Stimulated activated naive B cell treated with anti-CD40 and anti-IgM and Interleukin-4, amounts not matched to agents 10 μg/mL and 1 μg/mL and 100 μg/mL, for 72 hours (primary cell): ENCODE measurements at regions not wholly inside any gene's neighbourhood (a gene's known extent, or its start where the extent isn't known, plus 50 kb on each side); places are given as distances from the start of the nearest gene placed in this dataset.
"Not testable (repeated sequence)": the region's sequence is repeated elsewhere in the genome, so short reads cannot be mapped to it uniquely, and the experiment has no call there.

Experiments used
- ATAC-seq, 2 donors: fragments of 150-1000 bp; cut with Tn5 transposase; replicated peaks; 2 replicates each; pipeline ENCODE4 v1.10.0; 2021; ENCODE audit warnings: moderate library complexity in 1 of 2
- DNase-seq: peaks from one replicate; pipeline ENCODE4 v3.0.0; 2021
- H3K27ac Mint-ChIP-seq: one replicate; pipeline ENCODE4 v1.8.0; 2022; ENCODE audit warnings: mild to moderate bottlenecking, mixed read lengths
- H3K27me3 Mint-ChIP-seq, 2 donors: one replicate each; pipeline ENCODE4 v1.8.0; 2022; ENCODE audit warnings: mixed read lengths in 2 of 2
- H3K36me3 Mint-ChIP-seq, 2 donors: one replicate each; pipeline ENCODE4 v1.8.0; 2022; ENCODE audit warnings: mixed read lengths in 2 of 2, mild to moderate bottlenecking in 1 of 2
- H3K4me1 Mint-ChIP-seq, 2 donors: one replicate each; pipeline ENCODE4 v1.8.0; 2022; ENCODE audit warnings: mixed read lengths in 2 of 2, mild to moderate bottlenecking in 1 of 2
- H3K4me3 Mint-ChIP-seq, 2 donors: one replicate each; pipeline ENCODE4 v1.8.0; 2022; ENCODE audit warnings: mild to moderate bottlenecking in 2 of 2, mixed read lengths in 2 of 2, moderate library complexity in 1 of 2
- H3K9me3 Mint-ChIP-seq, 2 donors: one replicate each; pipeline ENCODE4 v1.8.0; 2022; ENCODE audit warnings: mixed read lengths in 2 of 2, mild to moderate bottlenecking in 1 of 2

- Mint-ChIP-seq H3K27me3 (no peaks in the 10 kb centered on the region), H3K4me1 (no peaks in the 10 kb centered on the region), H3K4me3 (no peak overlapping the region), H3K27ac (no peak overlapping the region), H3K9me3 (peaks cover 9 to 12% of the 10 kb centered on the region in 2 donors), H3K36me3 (no peaks in the 10 kb centered on the region)
- no peak for DNase-seq
- ATAC-seq: no peak
Observed at GRCh38 chr6:86042214-86042613, 399.5 kb upstream of the SYNCRIP start.

GRCh38 chr6:86031713-86032112 is 389.0 kb upstream of the SYNCRIP start:
- H3K27ac Mint-ChIP-seq: no peak overlapping the region
- no peak overlapping the region for H3K4me3 Mint-ChIP-seq
- H3K36me3 Mint-ChIP-seq: no peaks in the 10 kb centered on the region
- peaks cover 4 to 12% of the 10 kb centered on the region in 2 donors for H3K9me3 Mint-ChIP-seq
- no peak for ATAC-seq
- no peak for DNase-seq
- no peaks in the 10 kb centered on the region for H3K27me3 Mint-ChIP-seq
- H3K4me1 Mint-ChIP-seq: no peaks in the 10 kb centered on the region

- no peaks in the 10 kb centered on the region for H3K4me1 Mint-ChIP-seq
- ATAC-seq: no peak
- no peak overlapping the region for H3K4me3 Mint-ChIP-seq
- DNase-seq: no peak
- no peak overlapping the region for H3K27ac Mint-ChIP-seq
- no peaks in the 10 kb centered on the region for H3K36me3 Mint-ChIP-seq
- H3K27me3 Mint-ChIP-seq: no peaks in the 10 kb centered on the region
- H3K9me3 Mint-ChIP-seq: peaks cover 4 to 12% of the 10 kb centered on the region in 2 donors
Observed at GRCh38 chr6:86030875-86031274, 388.2 kb upstream of the SYNCRIP start.

- H3K4me3 Mint-ChIP-seq: no peak overlapping the region
- no peak for DNase-seq
- H3K36me3 Mint-ChIP-seq: no peaks in the 10 kb centered on the region
Observed at GRCh38 chr6:86028776-86029175, 386.1 kb upstream of the SYNCRIP start.

GRCh38 chr6:86026890-86027289 is 384.2 kb upstream of the SYNCRIP start:
- H3K9me3 Mint-ChIP-seq, H3K4me1 Mint-ChIP-seq, H3K4me3 Mint-ChIP-seq, H3K27ac Mint-ChIP-seq, H3K36me3 Mint-ChIP-seq, ATAC-seq, DNase-seq, H3K27me3 Mint-ChIP-seq: not testable (repeated sequence)

More at GRCh38 chr6:86028776-86029175, 386.1 kb upstream of the SYNCRIP start:
- H3K27me3 Mint-ChIP-seq: no peaks in the 10 kb centered on the region
- ATAC-seq: no peak
- H3K27ac Mint-ChIP-seq: no peak overlapping the region
- peaks cover 0 to 9% of the 10 kb centered on the region in 2 donors for H3K9me3 Mint-ChIP-seq
- H3K4me1 Mint-ChIP-seq: no peaks in the 10 kb centered on the region

- no peak overlapping the region for H3K27ac Mint-ChIP-seq
- no peaks in the 10 kb centered on the region for H3K4me1 Mint-ChIP-seq
- H3K4me3 Mint-ChIP-seq: no peak overlapping the region
- no peaks in the 10 kb centered on the region for H3K27me3 Mint-ChIP-seq
- H3K9me3 Mint-ChIP-seq: no peaks in the 10 kb centered on the region
- ATAC-seq: no peak
- DNase-seq: no peak
- no peaks in the 10 kb centered on the region for H3K36me3 Mint-ChIP-seq
Observed at GRCh38 chr6:86017236-86017635, 374.6 kb upstream of the SYNCRIP start.

GRCh38 chr6:86016567-86016966 is 373.9 kb upstream of the SYNCRIP start:
- H3K36me3 Mint-ChIP-seq: no peaks in the 10 kb centered on the region
- no peak overlapping the region for H3K4me3 Mint-ChIP-seq
- ATAC-seq (no peak), DNase-seq (no peak)
- no peaks in the 10 kb centered on the region for H3K4me1 Mint-ChIP-seq
- H3K27me3 Mint-ChIP-seq: no peaks in the 10 kb centered on the region
- no peaks in the 10 kb centered on the region for H3K9me3 Mint-ChIP-seq
- no peak overlapping the region for H3K27ac Mint-ChIP-seq

- ATAC-seq (no peak), DNase-seq (no peak)
- H3K27ac Mint-ChIP-seq: no peak overlapping the region
- no peaks in the 10 kb centered on the region for H3K27me3 Mint-ChIP-seq
- no peaks in the 10 kb centered on the region for H3K4me1 Mint-ChIP-seq
- H3K9me3 Mint-ChIP-seq: no peaks in the 10 kb centered on the region
- no peaks in the 10 kb centered on the region for H3K36me3 Mint-ChIP-seq
- no peak overlapping the region for H3K4me3 Mint-ChIP-seq
Observed at GRCh38 chr6:86016077-86016476, 373.4 kb upstream of the SYNCRIP start.

- H3K27ac Mint-ChIP-seq, DNase-seq, H3K27me3 Mint-ChIP-seq, ATAC-seq, H3K4me3 Mint-ChIP-seq, H3K36me3 Mint-ChIP-seq, H3K4me1 Mint-ChIP-seq, H3K9me3 Mint-ChIP-seq: not testable (repeated sequence)
Observed at GRCh38 chr6:86012991-86013390, 370.3 kb upstream of the SYNCRIP start.

- H3K27me3 Mint-ChIP-seq: no peaks in the 10 kb centered on the region
- no peak overlapping the region for H3K27ac Mint-ChIP-seq
- ATAC-seq: no peak
- peak overlapping the region in 1 of 2 donors; percentile 19 for H3K4me3 Mint-ChIP-seq
- no peaks in the 10 kb centered on the region for H3K4me1 Mint-ChIP-seq
- no peak for DNase-seq
- H3K9me3 Mint-ChIP-seq: peaks cover 0 to 6% of the 10 kb centered on the region in 2 donors
- no peaks in the 10 kb centered on the region for H3K36me3 Mint-ChIP-seq
Observed at GRCh38 chr6:86010915-86011786, 368.5 kb upstream of the SYNCRIP start.

GRCh38 chr6:85997206-85997605 is 354.5 kb upstream of the SYNCRIP start:
- no peak overlapping the region for H3K4me3 Mint-ChIP-seq
- no peaks in the 10 kb centered on the region for H3K36me3 Mint-ChIP-seq
- H3K4me1 Mint-ChIP-seq: no peaks in the 10 kb centered on the region
- DNase-seq: no peak
- H3K27ac Mint-ChIP-seq: no peak overlapping the region
- H3K9me3 Mint-ChIP-seq: peaks cover 2 to 4% of the 10 kb centered on the region in 2 donors
- no peaks in the 10 kb centered on the region for H3K27me3 Mint-ChIP-seq
- no peak for ATAC-seq

- Mint-ChIP-seq H3K4me3 (no peak overlapping the region), H3K27me3 (no peaks in the 10 kb centered on the region), H3K36me3 (no peaks in the 10 kb centered on the region), H3K27ac (no peak overlapping the region), H3K4me1 (no peaks in the 10 kb centered on the region), H3K9me3 (peaks cover 2 to 4% of the 10 kb centered on the region in 2 donors)
- DNase-seq (no peak), ATAC-seq (no peak)
Observed at GRCh38 chr6:85996034-85996375, 353.3 kb upstream of the SYNCRIP start.

- ATAC-seq: no peak
Observed at GRCh38 chr6:85995339-85996033, 352.8 kb upstream of the SYNCRIP start.

GRCh38 chr6:85986681-85987080 is 344.0 kb upstream of the SYNCRIP start:
- Mint-ChIP-seq H3K27me3 (no peaks in the 10 kb centered on the region), H3K27ac (no peak overlapping the region), H3K9me3 (peaks cover 13 to 20% of the 10 kb centered on the region in 2 donors), H3K36me3 (peaks cover 0 to 2% of the 10 kb centered on the region in 2 donors), H3K4me3 (no peak overlapping the region), H3K4me1 (no peaks in the 10 kb centered on the region)
- no peak for ATAC-seq
- DNase-seq: no peak

More at GRCh38 chr6:85995339-85996033, 352.8 kb upstream of the SYNCRIP start:
- H3K27ac Mint-ChIP-seq: no peak overlapping the region
- H3K36me3 Mint-ChIP-seq: no peaks in the 10 kb centered on the region
- no peak for DNase-seq
- H3K4me3 Mint-ChIP-seq: no peak overlapping the region
- H3K9me3 Mint-ChIP-seq: peaks cover 2 to 4% of the 10 kb centered on the region in 2 donors
- H3K4me1 Mint-ChIP-seq: no peaks in the 10 kb centered on the region
- no peaks in the 10 kb centered on the region for H3K27me3 Mint-ChIP-seq
